ENCODE measurements at regions not wholly inside any gene's neighbourhood (a gene's known extent, or its start where the extent isn't known, plus 50 kb on each side); places are given as distances from the start of the nearest gene placed in this dataset.

DNA sequence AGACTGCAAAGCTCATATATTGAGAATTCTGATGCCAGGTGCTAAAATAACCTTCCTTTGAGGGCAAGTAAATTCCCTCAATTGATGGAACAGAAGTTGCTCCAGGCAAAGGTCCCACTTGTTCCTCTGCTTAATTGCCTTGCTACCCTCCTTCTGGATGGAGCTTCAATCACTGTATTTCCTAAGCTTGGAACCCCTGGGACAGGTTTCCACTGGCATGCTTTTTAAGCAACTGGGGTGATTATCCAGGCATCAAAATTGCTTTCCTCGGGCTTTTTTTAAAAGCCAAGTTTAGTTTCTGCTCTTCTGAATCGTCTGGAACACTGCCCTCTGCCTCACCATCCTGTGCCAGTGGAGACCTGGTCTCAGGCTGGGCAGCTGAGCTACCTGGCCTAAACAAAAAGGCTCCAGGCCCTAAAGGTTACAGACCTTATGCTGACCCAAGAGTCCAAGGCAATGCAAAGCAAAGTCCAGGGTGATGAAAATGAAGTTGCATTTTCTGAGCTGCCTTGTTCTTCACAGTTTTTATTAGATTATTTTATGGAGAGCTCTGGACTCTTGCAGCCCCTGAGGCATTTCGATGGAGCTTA is 167.9 kb upstream of the CD180 start:
- H3K27me3 Mint-ChIP-seq (ENCODE audit: low read depth) = no peaks in the 10 kb centered on the region
- Histone ChIP-seq H2AK5ac (ENCODE audit: insufficient read length, low read length) (no peak overlapping the region), H4K5ac (ENCODE audit: insufficient read length, low read depth, low read length) (no peak overlapping the region), H2BK5ac (ENCODE audit: insufficient read length, low read length) (no peak overlapping the region), H3K23ac (ENCODE audit: insufficient read length, low read depth, low read length) (no peak overlapping the region), H4K20me1 (ENCODE audit: control insufficient read depth, insufficient read depth, insufficient read length) (no peaks in the 10 kb centered on the region), H2BK15ac (ENCODE audit: low read depth, low read length) (no peak overlapping the region), H3K27ac (ENCODE audit: insufficient read length, low read depth, low read length) (no peak overlapping the region), H3K27me3 (ENCODE audit: insufficient read depth, low read length) (no peaks in the 10 kb centered on the region), H3K4me1 (ENCODE audit: insufficient read depth, low read length) (no peaks in the 10 kb centered on the region), H2BK120ac (ENCODE audit: low read depth, low read length, poor library complexity, severe bottlenecking) (no peak overlapping the region), H3K4me2 (ENCODE audit: insufficient read depth, insufficient read length, low read length) (no peak overlapping the region), H3T11ph (ENCODE audit: low read length) (no peak overlapping the region), H4K91ac (ENCODE audit: insufficient read length, low read depth, low read length) (no peak overlapping the region), H3K56ac (ENCODE audit: insufficient read length, low read depth, low read length) (no peak overlapping the region), H3K23me2 (ENCODE audit: insufficient read length, low read depth, low read length, poor library complexity, severe bottlenecking) (no peaks in the 10 kb centered on the region), H2BK12ac (ENCODE audit: insufficient read length, low read depth, low read length) (no peak overlapping the region), H3K14ac (ENCODE audit: insufficient read depth, low read length) (no peak overlapping the region), H2AFZ (ENCODE audit: low read length) (no peak overlapping the region), H3K4ac (ENCODE audit: low read depth, low read length) (no peak overlapping the region), H2BK20ac (ENCODE audit: low read depth, low read length, poor library complexity, severe bottlenecking) (no peak overlapping the region), H3K9ac (ENCODE audit: extremely low read depth, insufficient read length, low read length) (no peak overlapping the region), H3K79me1 (ENCODE audit: insufficient read depth, low read depth, low read length, poor library complexity, severe bottlenecking) (no peaks in the 10 kb centered on the region), H3K18ac (ENCODE audit: insufficient read length, low read depth, low read length) (no peak overlapping the region), H4K8ac (replicated peaks; ENCODE audit: insufficient read length, low read depth, low read length) (no peak overlapping the region), H3K79me2 (ENCODE audit: insufficient read depth, low read length) (no peaks in the 10 kb centered on the region), H3K9me3 (ENCODE audit: control insufficient read depth, low read depth, low read length) (no peaks in the 10 kb centered on the region)
- H3K36me3 Mint-ChIP-seq (ENCODE audit: insufficient read depth in 1 of 3, low read depth in 3 of 3) = no peaks in the 10 kb centered on the region
- peaks cover 2 to 4% of the 10 kb centered on the region in 2 experiments; a peak in 2 of 4 replicates for H3K4me1 Mint-ChIP-seq
- WGBS (ENCODE audit: extremely low coverage, insufficient read length, low lambda C conversion rate) = no CpG with 5 or more reads among the region's 3 CpGs
- H3K27ac Mint-ChIP-seq = no peak overlapping the region
- TF ChIP-seq, protein P1, sequence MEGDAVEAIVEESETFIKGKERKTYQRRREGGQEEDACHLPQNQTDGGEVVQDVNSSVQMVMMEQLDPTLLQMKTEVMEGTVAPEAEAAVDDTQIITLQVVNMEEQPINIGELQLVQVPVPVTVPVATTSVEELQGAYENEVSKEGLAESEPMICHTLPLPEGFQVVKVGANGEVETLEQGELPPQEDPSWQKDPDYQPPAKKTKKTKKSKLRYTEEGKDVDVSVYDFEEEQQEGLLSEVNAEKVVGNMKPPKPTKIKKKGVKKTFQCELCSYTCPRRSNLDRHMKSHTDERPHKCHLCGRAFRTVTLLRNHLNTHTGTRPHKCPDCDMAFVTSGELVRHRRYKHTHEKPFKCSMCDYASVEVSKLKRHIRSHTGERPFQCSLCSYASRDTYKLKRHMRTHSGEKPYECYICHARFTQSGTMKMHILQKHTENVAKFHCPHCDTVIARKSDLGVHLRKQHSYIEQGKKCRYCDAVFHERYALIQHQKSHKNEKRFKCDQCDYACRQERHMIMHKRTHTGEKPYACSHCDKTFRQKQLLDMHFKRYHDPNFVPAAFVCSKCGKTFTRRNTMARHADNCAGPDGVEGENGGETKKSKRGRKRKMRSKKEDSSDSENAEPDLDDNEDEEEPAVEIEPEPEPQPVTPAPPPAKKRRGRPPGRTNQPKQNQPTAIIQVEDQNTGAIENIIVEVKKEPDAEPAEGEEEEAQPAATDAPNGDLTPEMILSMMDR (conservative IDR thresholded peaks at IDR 0.05) = no peak
- H3K9me3 Mint-ChIP-seq = no peaks in the 10 kb centered on the region; a peak in 1 of 5 replicates
- DNase-seq = no peak
- H3K4me3 Mint-ChIP-seq = no peak overlapping the region
